ENCODE measurements at regions not wholly inside any gene's neighbourhood (a gene's known extent, or its start where the extent isn't known, plus 50 kb on each side); places are given as distances from the start of the nearest gene placed in this dataset.

DNA sequence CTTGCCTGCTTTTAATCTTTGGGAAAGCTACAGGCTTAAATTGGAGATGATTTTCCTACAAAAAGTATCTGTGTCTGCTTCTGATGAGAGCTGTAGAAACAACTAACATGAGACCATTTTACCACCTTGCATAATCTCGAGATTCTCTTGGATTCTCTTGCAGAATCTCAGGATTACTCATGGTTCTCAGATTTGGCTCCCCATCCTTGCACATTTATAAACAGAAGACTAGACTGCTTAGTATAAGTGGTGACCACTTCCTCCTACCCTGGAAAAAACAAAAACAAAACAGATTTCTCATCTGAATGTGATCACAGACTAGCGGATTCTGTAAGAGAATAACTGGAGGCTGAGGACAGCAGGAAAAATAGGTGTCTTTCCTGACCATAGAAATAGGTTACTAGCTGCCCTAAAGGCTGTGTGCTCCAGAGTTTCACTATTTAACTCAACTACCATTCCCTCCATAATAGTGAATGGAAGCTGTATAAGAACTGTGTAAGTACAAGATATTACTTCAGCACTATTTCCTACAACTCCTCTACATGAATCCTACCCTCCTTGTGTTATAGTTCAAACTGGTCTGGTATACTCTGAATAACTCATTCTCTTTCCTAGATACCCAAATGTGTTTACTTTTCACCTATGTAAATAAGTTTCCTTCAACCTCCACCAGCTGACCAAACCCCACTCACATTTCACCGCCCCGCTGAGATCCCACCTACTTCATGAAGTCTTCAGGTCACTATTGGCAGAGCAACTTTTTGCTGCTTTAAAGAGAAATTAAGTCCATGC is 122.2 kb upstream of the C2CD4B start:
- TF ChIP-seq CTCF (conservative IDR thresholded peaks at IDR 0.05; ENCODE audit: low read depth, low read length) (no peak), EZH2 (IDR thresholded peaks at IDR 0.05; ENCODE audit: borderline replicate concordance, low read depth, low read length, poor library complexity, severe bottlenecking) (no peak)

All from A673 (cell line).